H1 (cell line): ENCODE measurements at regions not wholly inside any gene's neighbourhood (a gene's known extent, or its start where the extent isn't known, plus 50 kb on each side); places are given as distances from the start of the nearest gene placed in this dataset.

Experiments
- CBX5 ChIP-seq: fragments of 300-800, 300-1000 bp; sonication (generic); IDR thresholded peaks from 2 replicates; pipeline ENCODE4 v1.7.1; 2016; ENCODE audit warnings: antibody characterized with exemption, low read length, low read depth
- FOSL1 ChIP-seq: IDR thresholded peaks from 2 replicates; pipeline ENCODE4 v1.6.1; 2011; ENCODE audit warnings: mild to moderate bottlenecking, low read depth, low read length, moderate library complexity; ENCODE audit not compliant: insufficient read depth
- JUN ChIP-seq: IDR thresholded peaks from 2 replicates; pipeline ENCODE4 v1.6.1; 2011; ENCODE audit warnings: low read depth, mild to moderate bottlenecking, improper control_type of control experiment, low read length
- NANOG ChIP-seq: IDR thresholded peaks from 2 replicates; pipeline ENCODE4 v1.6.1; 2011; ENCODE audit warnings: low read length, low read depth, mild to moderate bottlenecking, inconsistent platforms; ENCODE audit not compliant: insufficient read depth, poor library complexity, severe bottlenecking
- POU5F1 ChIP-seq: IDR thresholded peaks from 2 replicates; pipeline ENCODE4 v1.6.1; 2011; ENCODE audit warnings: low read depth, mild to moderate bottlenecking, low read length, moderate library complexity
- SIX5 ChIP-seq: IDR thresholded peaks from 2 replicates; pipeline ENCODE4 v1.6.1; 2011; ENCODE audit warnings: mild to moderate bottlenecking, low read depth, low read length
- TF ChIP-seq, protein P1 (sequence below): fragments of 300-600 bp; sonication (generic); IDR thresholded peaks from 2 replicates; pipeline ENCODE4 v1.7.1; 2012; ENCODE audit warnings: low read length, moderate library complexity, mild to moderate bottlenecking, inconsistent platforms; ENCODE audit not compliant: insufficient replicate concordance
- TF ChIP-seq, protein P2 (sequence below): IDR thresholded peaks from 2 replicates; pipeline ENCODE4 v1.6.1; 2011; ENCODE audit warnings: low read depth, mild to moderate bottlenecking, low read length; ENCODE audit not compliant: insufficient read depth
- TF ChIP-seq, protein P3 (sequence below), 3 experiments: IDR thresholded peaks; 1 replicate in 2 of 3; 2 replicates in 1 of 3; pipeline versions ENCODE4 v1.5.1 to v1.6.1; 2011; ENCODE audit warnings: low read length in 3 of 3, mild to moderate bottlenecking in 3 of 3, inconsistent platforms in 2 of 3, low read depth in 1 of 3, moderate library complexity in 1 of 3; ENCODE audit not compliant: insufficient read depth in 1 of 3; ENCODE audit errors: control extremely low read depth in 1 of 3

DNA sequence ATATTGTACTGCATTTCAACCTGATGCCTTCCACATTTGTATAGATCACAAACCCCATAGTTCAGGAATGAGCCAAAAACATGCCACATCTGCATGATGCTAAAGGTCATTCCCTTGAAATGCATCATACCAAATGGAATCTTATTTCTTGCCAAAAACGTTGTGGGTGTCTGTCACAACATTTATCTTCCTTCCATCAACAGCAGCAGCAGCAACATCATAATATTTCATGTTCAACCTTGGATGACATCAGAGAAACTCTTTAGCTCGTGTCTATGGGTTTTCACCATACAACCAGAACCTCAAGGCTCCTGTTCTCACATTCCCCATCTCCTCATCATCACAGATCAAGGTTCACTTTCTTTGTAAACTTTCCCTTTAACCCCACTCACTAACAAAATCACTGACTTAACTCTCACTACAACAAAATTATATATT is 221.3 kb upstream of the CTAGE1 start (continued):
- TF ChIP-seq, protein P1, sequence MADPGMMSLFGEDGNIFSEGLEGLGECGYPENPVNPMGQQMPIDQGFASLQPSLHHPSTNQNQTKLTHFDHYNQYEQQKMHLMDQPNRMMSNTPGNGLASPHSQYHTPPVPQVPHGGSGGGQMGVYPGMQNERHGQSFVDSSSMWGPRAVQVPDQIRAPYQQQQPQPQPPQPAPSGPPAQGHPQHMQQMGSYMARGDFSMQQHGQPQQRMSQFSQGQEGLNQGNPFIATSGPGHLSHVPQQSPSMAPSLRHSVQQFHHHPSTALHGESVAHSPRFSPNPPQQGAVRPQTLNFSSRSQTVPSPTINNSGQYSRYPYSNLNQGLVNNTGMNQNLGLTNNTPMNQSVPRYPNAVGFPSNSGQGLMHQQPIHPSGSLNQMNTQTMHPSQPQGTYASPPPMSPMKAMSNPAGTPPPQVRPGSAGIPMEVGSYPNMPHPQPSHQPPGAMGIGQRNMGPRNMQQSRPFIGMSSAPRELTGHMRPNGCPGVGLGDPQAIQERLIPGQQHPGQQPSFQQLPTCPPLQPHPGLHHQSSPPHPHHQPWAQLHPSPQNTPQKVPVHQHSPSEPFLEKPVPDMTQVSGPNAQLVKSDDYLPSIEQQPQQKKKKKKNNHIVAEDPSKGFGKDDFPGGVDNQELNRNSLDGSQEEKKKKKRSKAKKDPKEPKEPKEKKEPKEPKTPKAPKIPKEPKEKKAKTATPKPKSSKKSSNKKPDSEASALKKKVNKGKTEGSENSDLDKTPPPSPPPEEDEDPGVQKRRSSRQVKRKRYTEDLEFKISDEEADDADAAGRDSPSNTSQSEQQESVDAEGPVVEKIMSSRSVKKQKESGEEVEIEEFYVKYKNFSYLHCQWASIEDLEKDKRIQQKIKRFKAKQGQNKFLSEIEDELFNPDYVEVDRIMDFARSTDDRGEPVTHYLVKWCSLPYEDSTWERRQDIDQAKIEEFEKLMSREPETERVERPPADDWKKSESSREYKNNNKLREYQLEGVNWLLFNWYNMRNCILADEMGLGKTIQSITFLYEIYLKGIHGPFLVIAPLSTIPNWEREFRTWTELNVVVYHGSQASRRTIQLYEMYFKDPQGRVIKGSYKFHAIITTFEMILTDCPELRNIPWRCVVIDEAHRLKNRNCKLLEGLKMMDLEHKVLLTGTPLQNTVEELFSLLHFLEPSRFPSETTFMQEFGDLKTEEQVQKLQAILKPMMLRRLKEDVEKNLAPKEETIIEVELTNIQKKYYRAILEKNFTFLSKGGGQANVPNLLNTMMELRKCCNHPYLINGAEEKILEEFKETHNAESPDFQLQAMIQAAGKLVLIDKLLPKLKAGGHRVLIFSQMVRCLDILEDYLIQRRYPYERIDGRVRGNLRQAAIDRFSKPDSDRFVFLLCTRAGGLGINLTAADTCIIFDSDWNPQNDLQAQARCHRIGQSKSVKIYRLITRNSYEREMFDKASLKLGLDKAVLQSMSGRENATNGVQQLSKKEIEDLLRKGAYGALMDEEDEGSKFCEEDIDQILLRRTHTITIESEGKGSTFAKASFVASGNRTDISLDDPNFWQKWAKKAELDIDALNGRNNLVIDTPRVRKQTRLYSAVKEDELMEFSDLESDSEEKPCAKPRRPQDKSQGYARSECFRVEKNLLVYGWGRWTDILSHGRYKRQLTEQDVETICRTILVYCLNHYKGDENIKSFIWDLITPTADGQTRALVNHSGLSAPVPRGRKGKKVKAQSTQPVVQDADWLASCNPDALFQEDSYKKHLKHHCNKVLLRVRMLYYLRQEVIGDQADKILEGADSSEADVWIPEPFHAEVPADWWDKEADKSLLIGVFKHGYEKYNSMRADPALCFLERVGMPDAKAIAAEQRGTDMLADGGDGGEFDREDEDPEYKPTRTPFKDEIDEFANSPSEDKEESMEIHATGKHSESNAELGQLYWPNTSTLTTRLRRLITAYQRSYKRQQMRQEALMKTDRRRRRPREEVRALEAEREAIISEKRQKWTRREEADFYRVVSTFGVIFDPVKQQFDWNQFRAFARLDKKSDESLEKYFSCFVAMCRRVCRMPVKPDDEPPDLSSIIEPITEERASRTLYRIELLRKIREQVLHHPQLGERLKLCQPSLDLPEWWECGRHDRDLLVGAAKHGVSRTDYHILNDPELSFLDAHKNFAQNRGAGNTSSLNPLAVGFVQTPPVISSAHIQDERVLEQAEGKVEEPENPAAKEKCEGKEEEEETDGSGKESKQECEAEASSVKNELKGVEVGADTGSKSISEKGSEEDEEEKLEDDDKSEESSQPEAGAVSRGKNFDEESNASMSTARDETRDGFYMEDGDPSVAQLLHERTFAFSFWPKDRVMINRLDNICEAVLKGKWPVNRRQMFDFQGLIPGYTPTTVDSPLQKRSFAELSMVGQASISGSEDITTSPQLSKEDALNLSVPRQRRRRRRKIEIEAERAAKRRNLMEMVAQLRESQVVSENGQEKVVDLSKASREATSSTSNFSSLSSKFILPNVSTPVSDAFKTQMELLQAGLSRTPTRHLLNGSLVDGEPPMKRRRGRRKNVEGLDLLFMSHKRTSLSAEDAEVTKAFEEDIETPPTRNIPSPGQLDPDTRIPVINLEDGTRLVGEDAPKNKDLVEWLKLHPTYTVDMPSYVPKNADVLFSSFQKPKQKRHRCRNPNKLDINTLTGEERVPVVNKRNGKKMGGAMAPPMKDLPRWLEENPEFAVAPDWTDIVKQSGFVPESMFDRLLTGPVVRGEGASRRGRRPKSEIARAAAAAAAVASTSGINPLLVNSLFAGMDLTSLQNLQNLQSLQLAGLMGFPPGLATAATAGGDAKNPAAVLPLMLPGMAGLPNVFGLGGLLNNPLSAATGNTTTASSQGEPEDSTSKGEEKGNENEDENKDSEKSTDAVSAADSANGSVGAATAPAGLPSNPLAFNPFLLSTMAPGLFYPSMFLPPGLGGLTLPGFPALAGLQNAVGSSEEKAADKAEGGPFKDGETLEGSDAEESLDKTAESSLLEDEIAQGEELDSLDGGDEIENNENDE, result no peak
- TF ChIP-seq NANOG (no peak), CBX5 (no peak), POU5F1 (no peak), JUN (no peak), SIX5 (no peak), FOSL1 (no peak)
- TF ChIP-seq, protein P2, sequence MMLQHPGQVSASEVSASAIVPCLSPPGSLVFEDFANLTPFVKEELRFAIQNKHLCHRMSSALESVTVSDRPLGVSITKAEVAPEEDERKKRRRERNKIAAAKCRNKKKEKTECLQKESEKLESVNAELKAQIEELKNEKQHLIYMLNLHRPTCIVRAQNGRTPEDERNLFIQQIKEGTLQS, result no peak
- TF ChIP-seq, protein P3, sequence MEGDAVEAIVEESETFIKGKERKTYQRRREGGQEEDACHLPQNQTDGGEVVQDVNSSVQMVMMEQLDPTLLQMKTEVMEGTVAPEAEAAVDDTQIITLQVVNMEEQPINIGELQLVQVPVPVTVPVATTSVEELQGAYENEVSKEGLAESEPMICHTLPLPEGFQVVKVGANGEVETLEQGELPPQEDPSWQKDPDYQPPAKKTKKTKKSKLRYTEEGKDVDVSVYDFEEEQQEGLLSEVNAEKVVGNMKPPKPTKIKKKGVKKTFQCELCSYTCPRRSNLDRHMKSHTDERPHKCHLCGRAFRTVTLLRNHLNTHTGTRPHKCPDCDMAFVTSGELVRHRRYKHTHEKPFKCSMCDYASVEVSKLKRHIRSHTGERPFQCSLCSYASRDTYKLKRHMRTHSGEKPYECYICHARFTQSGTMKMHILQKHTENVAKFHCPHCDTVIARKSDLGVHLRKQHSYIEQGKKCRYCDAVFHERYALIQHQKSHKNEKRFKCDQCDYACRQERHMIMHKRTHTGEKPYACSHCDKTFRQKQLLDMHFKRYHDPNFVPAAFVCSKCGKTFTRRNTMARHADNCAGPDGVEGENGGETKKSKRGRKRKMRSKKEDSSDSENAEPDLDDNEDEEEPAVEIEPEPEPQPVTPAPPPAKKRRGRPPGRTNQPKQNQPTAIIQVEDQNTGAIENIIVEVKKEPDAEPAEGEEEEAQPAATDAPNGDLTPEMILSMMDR (IDR thresholded peaks at IDR 0.05; ENCODE audit: control extremely low read depth in 1 of 3, insufficient read depth in 1 of 3, low read depth in 1 of 3, low read length in 3 of 3), result no peak
